ENCODE measurements at regions not wholly inside any gene's neighbourhood (a gene's known extent, or its start where the extent isn't known, plus 50 kb on each side); places are given as distances from the start of the nearest gene placed in this dataset.

DNA sequence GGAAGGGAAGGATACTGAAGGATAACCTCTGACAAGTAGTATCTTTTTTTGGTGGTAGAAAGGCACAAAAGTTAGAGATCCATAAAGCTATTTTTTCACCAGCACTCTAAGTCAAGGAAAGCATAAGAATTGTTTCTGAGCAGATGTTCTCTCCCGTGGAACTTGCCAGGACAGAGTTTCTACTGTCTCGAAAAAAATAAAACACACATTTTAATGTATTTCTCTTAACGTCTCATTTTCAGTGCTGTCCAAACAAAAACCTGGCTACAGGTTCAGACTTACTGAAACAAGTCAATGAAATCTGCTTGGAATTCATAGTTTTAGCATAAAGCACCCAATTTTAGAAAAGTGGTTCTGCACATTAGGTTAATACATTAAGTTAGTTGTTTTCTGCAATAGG, 338.3 kb downstream of the LTN1 start:
- Histone ChIP-seq H3K9me3 (ENCODE audit: insufficient read depth, low read depth, low read length) (no peaks in the 10 kb centered on the region), H3K79me2 (ENCODE audit: insufficient read depth, low read length) (no peaks in the 10 kb centered on the region), H3K9me2 (replicated peaks; ENCODE audit: low read depth, low read length) (no peaks in the 10 kb centered on the region), H3F3A (ENCODE audit: low read depth) (no peaks in the 10 kb centered on the region), H3K4me2 (ENCODE audit: low read depth, low read length, poor library complexity, severe bottlenecking) (no peak overlapping the region), H4K20me1 (ENCODE audit: insufficient read depth, low read length, poor library complexity, severe bottlenecking) (no peaks in the 10 kb centered on the region), H3K9ac (ENCODE audit: low read depth, low read length, poor library complexity, severe bottlenecking) (no peak overlapping the region), H3K4me1 (ENCODE audit: insufficient read depth, low read length, poor library complexity, severe bottlenecking) (no peaks in the 10 kb centered on the region), H3K36me3 (ENCODE audit: insufficient read depth, low read length) (no peaks in the 10 kb centered on the region), H3K4me3 (ENCODE audit: low read length, poor library complexity, severe bottlenecking) (no peak overlapping the region), H3K27me3 (ENCODE audit: insufficient read depth, low read length, poor library complexity, severe bottlenecking) (no peaks in the 10 kb centered on the region), H2AFZ (ENCODE audit: low read length) (no peak overlapping the region)
- TF ChIP-seq, protein P1, sequence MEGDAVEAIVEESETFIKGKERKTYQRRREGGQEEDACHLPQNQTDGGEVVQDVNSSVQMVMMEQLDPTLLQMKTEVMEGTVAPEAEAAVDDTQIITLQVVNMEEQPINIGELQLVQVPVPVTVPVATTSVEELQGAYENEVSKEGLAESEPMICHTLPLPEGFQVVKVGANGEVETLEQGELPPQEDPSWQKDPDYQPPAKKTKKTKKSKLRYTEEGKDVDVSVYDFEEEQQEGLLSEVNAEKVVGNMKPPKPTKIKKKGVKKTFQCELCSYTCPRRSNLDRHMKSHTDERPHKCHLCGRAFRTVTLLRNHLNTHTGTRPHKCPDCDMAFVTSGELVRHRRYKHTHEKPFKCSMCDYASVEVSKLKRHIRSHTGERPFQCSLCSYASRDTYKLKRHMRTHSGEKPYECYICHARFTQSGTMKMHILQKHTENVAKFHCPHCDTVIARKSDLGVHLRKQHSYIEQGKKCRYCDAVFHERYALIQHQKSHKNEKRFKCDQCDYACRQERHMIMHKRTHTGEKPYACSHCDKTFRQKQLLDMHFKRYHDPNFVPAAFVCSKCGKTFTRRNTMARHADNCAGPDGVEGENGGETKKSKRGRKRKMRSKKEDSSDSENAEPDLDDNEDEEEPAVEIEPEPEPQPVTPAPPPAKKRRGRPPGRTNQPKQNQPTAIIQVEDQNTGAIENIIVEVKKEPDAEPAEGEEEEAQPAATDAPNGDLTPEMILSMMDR (conservative IDR thresholded peaks at IDR 0.05; ENCODE audit: low read length), result no peak
- TF ChIP-seq EZH2phosphoT487 (IDR thresholded peaks at IDR 0.05; ENCODE audit: borderline replicate concordance), result no peak

DNA sequence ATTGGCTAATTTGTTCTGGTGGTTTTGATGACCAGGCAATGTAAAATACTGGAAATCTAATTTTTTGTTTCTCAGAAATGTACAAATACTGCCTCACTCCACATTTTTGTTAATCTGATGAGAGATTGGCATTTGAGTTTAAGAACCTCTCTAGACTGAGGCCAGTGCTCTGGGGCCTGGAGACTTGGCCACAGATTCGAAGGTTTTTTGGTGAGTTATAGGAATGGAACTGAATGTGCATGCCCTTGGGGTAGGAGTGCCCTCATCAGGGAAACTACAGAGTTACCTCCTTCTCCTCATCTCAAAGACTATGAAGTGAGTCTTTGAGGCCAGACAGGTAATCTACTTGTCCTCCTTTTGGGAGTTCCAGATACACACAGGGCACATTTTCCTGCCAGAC, 347.9 kb downstream of the LTN1 start:
- H3K4me1 ChIP-seq (ENCODE audit: insufficient read depth, low read length, poor library complexity, severe bottlenecking), result no peaks in the 10 kb centered on the region
- no peaks in the 10 kb centered on the region for H3K79me2 ChIP-seq (ENCODE audit: insufficient read depth, low read length)
- no peaks in the 10 kb centered on the region for H3K9me2 ChIP-seq (replicated peaks; ENCODE audit: low read depth, low read length)
- no peaks in the 10 kb centered on the region for H4K20me1 ChIP-seq (ENCODE audit: insufficient read depth, low read length, poor library complexity, severe bottlenecking)
- no peaks in the 10 kb centered on the region for H3K36me3 ChIP-seq (ENCODE audit: insufficient read depth, low read length)
- TF ChIP-seq EZH2phosphoT487 (IDR thresholded peaks at IDR 0.05; ENCODE audit: borderline replicate concordance), result no peak
- TF ChIP-seq, protein P1 (conservative IDR thresholded peaks at IDR 0.05; ENCODE audit: low read length), result no peak
- H3K4me3 ChIP-seq (ENCODE audit: low read length, poor library complexity, severe bottlenecking), result no peak overlapping the region
- H3K4me2 ChIP-seq (ENCODE audit: low read depth, low read length, poor library complexity, severe bottlenecking), result no peak overlapping the region
- no peak overlapping the region for H2AFZ ChIP-seq (ENCODE audit: low read length)
- H3F3A ChIP-seq (ENCODE audit: low read depth), result no peaks in the 10 kb centered on the region
- no peaks in the 10 kb centered on the region for H3K9me3 ChIP-seq (ENCODE audit: insufficient read depth, low read depth, low read length)
- no peaks in the 10 kb centered on the region for H3K27me3 ChIP-seq (ENCODE audit: insufficient read depth, low read length, poor library complexity, severe bottlenecking)
- no peak overlapping the region for H3K9ac ChIP-seq (ENCODE audit: low read depth, low read length, poor library complexity, severe bottlenecking)

DNA sequence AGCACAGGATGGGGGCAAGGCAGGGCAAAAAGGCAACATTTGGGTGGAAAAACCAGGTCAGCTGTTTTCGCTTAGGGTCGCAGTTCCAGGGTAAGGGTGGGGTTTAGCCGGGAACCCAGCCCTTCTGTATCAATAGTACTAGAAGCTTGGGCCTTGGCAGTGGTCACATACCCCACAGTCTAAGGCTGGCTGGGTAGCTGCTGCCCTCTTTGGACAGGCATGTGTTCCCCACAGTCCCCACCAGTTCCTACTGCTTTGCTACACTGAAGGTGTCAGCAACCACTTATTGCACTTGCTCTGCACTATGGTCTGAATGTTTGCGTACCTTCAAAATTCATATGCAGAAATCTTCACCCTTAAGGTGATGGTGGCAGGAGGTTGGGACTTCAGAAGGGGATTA, 349.8 kb downstream of the LTN1 start:
- TF ChIP-seq EZH2phosphoT487 (IDR thresholded peaks at IDR 0.05; ENCODE audit: borderline replicate concordance), result no peak
- TF ChIP-seq, protein P1 (conservative IDR thresholded peaks at IDR 0.05; ENCODE audit: low read length), result no peak
- no peaks in the 10 kb centered on the region for H4K20me1 ChIP-seq (ENCODE audit: insufficient read depth, low read length, poor library complexity, severe bottlenecking)

More for the DNA sequence above, 349.8 kb downstream of the LTN1 start:
- Histone ChIP-seq H3K79me2 (ENCODE audit: insufficient read depth, low read length) (no peaks in the 10 kb centered on the region), H3K4me1 (ENCODE audit: insufficient read depth, low read length, poor library complexity, severe bottlenecking) (no peaks in the 10 kb centered on the region), H2AFZ (ENCODE audit: low read length) (no peak overlapping the region), H3F3A (ENCODE audit: low read depth) (no peaks in the 10 kb centered on the region), H3K9me2 (replicated peaks; ENCODE audit: low read depth, low read length) (no peaks in the 10 kb centered on the region), H3K9ac (ENCODE audit: low read depth, low read length, poor library complexity, severe bottlenecking) (no peak overlapping the region), H3K4me2 (ENCODE audit: low read depth, low read length, poor library complexity, severe bottlenecking) (no peak overlapping the region), H3K36me3 (ENCODE audit: insufficient read depth, low read length) (no peaks in the 10 kb centered on the region), H3K27me3 (ENCODE audit: insufficient read depth, low read length, poor library complexity, severe bottlenecking) (no peaks in the 10 kb centered on the region), H3K9me3 (ENCODE audit: insufficient read depth, low read depth, low read length) (no peaks in the 10 kb centered on the region), H3K4me3 (ENCODE audit: low read length, poor library complexity, severe bottlenecking) (no peak overlapping the region)

Measured in Loucy (cell line).